ENCODE measurements at regions not wholly inside any gene's neighbourhood (a gene's known extent, or its start where the extent isn't known, plus 50 kb on each side); places are given as distances from the start of the nearest gene placed in this dataset.

DNA sequence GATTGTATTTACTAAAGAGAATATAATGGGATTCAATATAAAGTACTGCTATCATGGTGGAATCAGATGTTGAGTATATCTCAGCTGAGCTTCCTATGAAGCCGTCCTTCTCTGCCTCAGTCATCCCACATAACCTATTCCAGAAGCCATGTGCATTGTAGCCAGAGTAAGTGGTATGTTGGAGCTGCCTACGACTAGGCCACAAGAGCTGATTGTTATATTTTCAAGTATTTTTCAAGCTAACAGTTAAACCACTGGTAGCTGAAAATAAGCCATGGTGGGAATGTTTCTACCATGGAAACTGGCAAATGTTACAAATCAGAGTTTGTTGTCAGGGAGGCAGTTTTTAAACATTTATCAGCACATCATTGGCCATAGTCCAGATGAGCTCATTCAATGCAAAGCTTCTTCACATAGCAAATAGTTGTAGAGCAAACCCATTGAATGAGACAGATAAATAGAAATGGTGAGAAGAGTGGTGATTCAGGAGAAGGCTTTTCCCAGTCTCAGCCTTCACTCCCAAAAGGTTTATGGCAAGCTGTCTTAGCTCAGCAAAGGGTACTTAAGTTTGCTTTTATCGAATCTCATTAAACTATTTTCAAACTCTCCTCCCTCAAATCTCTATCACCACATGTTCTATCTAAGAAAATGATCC lies 436.4 kb downstream of the PCDH19 start:
- no peak for TF ChIP-seq ESRRA (IDR thresholded peaks at IDR 0.05; ENCODE audit: borderline replicate concordance, low read length)
- TF ChIP-seq, protein P1, sequence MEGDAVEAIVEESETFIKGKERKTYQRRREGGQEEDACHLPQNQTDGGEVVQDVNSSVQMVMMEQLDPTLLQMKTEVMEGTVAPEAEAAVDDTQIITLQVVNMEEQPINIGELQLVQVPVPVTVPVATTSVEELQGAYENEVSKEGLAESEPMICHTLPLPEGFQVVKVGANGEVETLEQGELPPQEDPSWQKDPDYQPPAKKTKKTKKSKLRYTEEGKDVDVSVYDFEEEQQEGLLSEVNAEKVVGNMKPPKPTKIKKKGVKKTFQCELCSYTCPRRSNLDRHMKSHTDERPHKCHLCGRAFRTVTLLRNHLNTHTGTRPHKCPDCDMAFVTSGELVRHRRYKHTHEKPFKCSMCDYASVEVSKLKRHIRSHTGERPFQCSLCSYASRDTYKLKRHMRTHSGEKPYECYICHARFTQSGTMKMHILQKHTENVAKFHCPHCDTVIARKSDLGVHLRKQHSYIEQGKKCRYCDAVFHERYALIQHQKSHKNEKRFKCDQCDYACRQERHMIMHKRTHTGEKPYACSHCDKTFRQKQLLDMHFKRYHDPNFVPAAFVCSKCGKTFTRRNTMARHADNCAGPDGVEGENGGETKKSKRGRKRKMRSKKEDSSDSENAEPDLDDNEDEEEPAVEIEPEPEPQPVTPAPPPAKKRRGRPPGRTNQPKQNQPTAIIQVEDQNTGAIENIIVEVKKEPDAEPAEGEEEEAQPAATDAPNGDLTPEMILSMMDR (IDR thresholded peaks at IDR 0.05), result no peak
- no peak for TF ChIP-seq EHMT2 (IDR thresholded peaks at IDR 0.05; ENCODE audit: low read depth)
- TF ChIP-seq RAD21 (conservative IDR thresholded peaks at IDR 0.05 in 1 of 2, IDR thresholded peaks at IDR 0.05 in 1 of 2), result no peak
- TF ChIP-seq POLR2A (IDR thresholded peaks at IDR 0.05; ENCODE audit: low read length), result no peak
- TF ChIP-seq RFX5 (IDR thresholded peaks at IDR 0.05), result no peak
- no peak for TF ChIP-seq REST (IDR thresholded peaks at IDR 0.05)
- TF ChIP-seq SREBF2 (IDR thresholded peaks at IDR 0.05), result no peak
- TF ChIP-seq POLR2AphosphoS2 (conservative IDR thresholded peaks at IDR 0.05; ENCODE audit: low read length), result no peak
- no peak for TF ChIP-seq MAFK (IDR thresholded peaks at IDR 0.05; ENCODE audit: partially characterized antibody)
- TF ChIP-seq ZNF302 (CRISPR knock-in tag; IDR thresholded peaks at IDR 0.05), result no peak
- no peak for TF ChIP-seq CEBPB (IDR thresholded peaks at IDR 0.05)
- no peak for TF ChIP-seq PHF8 (IDR thresholded peaks at IDR 0.05; ENCODE audit: borderline replicate concordance, low read depth)
- TF ChIP-seq EP300 (IDR thresholded peaks at IDR 0.05), result no peak

Data from A549 (cell line).